HG02938 (cell line): ENCODE measurements at regions not wholly inside any gene's neighbourhood (a gene's known extent, or its start where the extent isn't known, plus 50 kb on each side); places are given as distances from the start of the nearest gene placed in this dataset.
"Not testable (repeated sequence)": the region's sequence is repeated elsewhere in the genome, so short reads cannot be mapped to it uniquely, and the experiment has no call there.

Source experiments
- ATAC-seq: cut with Tn5 transposase; IDR thresholded peaks from one replicate; pipeline ENCODE4 v1.9.1; 2021; ENCODE audit warnings: mild to moderate bottlenecking, moderate library complexity; ENCODE audit not compliant: unreplicated experiment

- ATAC-seq, result no peak
Observed at GRCh38 chr6:17013701-17014100, 88.1 kb upstream of the STMND1 start.

DNA sequence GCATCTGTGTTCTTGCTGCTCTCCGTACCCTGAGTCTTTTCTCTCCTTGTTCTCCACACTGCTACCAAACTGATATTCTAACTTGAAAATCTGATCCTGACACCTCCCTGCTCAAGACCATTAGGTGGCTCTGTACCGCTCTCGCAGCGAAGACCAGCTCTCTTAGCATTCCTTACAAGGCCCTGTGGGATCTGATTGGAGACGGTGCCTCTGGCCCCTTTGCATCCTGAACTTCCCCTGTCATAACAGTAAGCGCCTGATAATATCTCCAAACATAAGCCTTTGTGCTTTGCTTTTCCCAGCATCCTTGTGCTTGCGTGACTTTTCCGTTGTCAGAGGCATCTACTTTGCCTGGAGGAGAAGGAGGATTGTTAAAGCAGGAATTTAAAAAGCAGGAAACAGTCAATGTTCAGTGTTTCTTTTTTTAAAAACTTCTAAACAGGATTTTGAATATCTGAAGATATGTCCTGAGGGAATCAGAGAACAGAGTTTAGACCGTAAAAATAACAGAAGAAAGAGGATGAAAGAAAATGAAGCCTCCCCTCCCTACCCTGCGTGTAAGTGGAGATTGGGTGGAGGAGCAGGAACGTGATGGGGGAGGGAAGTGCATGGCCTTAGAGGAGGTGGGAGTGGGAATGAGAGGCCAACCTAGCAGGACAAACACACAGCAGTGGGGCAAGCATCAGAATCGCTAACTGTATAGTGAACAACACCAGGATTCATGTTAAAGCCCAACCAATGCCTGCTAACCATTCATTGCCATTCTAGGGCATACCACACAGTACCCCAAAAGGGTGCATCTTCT is 89.2 kb upstream of the STMND1 start:
- no peak for ATAC-seq

DNA sequence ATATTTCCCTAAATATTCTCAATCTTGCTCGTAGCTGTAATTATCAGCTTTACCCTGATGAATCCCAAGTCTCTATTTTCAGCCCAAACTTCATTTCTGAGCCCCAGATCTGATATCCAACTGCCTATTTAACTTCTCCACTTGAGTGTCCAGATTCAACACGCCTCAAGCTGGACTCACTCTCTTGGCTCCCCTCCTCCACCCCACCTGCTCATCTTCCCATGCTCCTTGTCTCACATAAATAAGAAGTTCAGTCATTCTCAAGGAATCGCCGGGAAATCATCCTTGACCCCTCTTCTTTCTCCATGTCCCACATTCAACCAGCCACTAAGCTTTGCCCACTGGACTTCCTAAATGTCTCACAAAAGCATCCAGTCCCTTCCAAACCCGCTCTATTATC is 89.9 kb upstream of the STMND1 start:
- ATAC-seq, result no peak

- no peak for ATAC-seq
Observed at GRCh38 chr6:17007749-17008148, 94.1 kb upstream of the STMND1 start.

DNA sequence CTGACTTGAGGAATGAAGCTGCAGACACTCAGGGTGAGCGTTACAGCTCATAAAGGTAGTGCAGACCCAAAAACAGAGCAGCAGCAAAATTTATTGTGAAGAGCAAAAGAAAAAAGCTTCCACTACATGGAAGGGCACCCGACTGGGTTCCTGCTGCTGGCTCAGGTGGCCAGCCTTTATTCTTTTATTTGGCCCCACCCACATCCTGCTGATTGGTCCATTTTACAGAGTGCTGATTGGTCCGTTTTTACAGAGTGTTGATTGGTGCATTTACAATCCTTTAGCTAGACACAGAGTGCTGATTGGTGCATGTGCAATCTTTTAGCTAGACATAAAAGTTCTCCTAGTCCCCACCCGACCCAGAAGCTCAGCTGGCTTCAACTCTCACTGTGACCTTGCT is 95.3 kb upstream of the STMND1 start:
- ATAC-seq, result no peak

- no peak for ATAC-seq
Observed at GRCh38 chr6:17004269-17004668, 97.6 kb upstream of the STMND1 start.

DNA sequence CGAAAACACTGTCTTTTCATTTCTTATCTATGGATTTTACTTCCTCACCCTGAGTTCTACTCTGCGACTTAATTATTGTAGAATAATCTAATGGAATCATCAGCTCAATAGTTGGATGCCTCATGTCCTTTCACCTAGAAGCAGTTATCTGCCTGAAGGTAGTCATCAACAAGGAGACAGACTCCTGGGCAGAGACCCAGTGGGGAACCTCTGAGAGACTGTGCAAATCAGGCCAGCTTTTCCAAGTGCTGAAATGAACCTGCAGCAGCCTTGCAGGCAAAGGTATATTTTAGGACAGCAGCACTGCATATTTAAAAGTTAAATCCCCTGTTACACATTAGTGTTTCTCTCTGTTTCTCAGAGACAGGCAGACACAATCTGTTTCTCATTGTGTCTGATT is 99.7 kb upstream of the STMND1 start:
- no peak for ATAC-seq

DNA sequence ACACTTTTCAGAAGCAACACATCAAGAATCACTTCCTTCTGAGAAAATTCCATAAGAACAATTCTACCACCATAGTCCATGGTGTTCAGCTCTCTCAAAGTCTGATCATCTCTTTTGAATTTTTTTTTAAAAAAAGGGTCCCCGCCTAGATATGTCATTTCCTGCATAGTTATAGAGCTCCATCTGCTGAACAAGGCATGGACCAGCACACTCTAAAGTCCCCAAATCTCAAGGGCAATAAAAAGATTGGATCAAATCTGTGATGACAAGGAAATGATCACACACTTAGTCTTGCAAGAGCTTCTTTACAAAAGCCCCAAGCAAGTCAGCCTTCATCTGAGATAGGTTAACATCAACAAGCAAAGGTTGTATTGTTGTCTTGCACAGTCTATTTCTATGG is 100.7 kb upstream of the STMND1 start:
- no peak for ATAC-seq

GRCh38 chr6:16999491-17000436 is 102.1 kb upstream of the STMND1 start:
- no peak for ATAC-seq

DNA sequence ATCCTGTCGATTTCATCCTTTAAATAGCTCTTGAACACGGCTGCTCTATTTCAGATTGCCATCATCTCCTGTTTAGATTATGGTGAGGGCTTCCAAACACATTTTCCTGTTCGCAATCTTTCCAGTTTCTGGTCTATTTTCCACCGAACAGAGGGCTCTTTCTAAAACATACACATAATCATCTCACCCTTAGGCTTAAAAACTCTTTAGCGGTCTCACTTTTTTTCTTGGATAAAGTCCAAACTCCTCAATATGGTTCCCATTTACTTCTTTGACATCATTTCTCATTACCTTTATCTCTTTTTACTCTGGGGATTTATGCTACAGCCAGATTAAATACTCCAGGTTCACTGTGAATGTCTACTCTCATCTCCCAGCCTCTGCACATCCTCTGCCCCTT is 103.4 kb upstream of the STMND1 start:
- ATAC-seq, result no peak

DNA sequence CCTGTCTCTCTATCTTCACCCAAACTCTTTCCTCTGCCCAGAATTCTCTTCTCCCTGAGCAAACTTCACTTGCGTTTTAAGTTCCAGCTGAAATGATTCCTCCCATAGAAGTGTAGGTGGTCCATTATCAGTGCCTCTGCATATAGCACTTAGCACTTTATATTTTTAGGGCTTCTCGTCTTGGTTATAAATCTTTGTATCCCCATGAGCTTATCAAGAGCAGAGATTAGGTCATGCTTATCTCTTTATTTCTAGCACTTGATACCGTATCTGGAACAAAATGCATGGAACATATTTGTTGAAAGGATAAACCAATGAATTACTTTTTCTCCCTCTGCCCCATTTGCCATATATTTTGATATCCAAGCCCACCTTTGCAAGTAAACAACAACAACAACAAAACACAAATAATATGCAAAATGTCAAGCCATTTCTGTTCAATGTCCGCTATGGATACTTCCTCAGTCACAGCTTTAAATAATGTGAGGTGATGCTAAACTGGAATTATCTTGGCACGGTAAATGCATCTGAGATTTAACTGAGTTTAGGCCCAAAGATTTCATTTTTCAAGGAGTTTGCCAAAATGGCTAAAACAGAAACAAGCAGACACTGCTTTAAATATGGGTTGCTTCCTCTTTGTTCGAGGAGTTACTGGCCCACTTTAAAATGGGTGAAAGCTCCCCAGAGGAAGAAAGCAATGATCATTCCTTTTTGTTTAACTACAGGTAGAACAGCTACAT is 106.2 kb upstream of the STMND1 start:
- ATAC-seq, result no peak

- no peak for ATAC-seq
Observed at GRCh38 chr6:16993396-16993795, 108.5 kb upstream of the STMND1 start.

DNA sequence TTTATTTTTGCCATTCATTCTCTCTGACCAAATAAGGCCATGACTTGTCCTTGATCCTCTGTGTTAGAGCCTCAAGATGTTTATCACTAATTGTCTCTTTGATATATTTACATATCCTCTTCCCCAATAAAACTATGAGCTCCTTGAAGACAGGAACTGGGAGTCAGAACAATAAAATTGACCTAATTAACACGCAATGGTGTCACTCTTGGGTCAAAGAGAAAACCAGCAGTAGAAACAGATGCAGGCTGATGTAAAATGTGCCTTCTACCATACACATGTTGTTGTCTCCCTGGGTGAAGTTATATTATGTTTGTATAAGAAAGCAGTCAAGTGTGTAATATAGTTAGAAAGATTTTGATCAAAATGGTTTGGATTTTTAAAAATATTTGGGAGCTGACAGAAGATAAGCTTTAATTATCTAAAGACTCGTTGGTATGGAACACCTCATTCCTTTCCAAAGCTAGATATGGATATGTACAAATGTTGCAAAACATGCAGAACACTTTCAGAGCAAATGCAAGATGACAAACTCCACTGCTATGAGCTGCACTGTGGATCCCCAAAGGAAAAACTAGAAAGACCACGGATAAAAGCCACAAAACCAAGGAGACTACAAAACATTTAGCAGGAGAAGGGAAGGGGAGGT is 109.7 kb upstream of the STMND1 start:
- no peak for ATAC-seq

DNA sequence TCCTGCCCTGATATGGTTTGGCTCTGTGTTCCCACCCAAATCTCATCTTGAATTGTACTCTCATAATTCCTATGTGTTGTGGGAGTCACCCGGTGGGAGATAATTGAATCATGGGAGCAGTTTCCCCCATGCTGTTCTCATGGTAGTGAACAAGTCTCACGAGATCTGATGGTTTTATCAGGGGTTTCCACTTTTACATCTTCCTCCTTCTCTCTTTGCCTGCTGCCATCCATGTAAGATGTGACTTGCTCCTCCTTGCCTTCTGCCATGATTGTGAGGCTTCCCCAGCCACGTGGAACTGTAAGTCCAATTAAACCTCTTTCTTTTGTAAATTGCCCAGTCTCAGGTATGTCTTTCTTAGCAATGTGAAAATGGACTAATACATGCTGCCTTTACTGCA is 111.9 kb upstream of the STMND1 start:
- not testable (repeated sequence) for ATAC-seq

DNA sequence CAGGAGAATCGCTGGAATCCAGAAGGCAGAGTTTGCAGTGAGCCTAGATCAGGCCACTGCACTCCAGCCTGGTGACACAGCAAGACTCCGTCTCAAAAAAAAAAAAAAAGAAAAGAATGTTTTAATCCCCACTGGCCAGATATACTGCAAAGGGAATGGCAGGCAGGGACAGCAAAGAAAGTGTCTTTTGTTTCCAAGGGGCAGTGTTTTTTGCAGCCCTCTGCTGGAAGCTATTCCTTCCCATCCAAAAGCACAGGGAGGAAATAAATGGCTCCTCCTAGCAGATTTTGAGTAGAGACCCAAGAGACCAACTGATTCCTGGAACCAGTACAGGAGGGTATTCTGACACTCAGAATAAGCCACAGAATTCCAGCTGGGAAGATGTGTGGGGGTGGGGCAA is 112.5 kb upstream of the STMND1 start:
- no peak for ATAC-seq

- ATAC-seq, result no peak
Observed at GRCh38 chr6:16987996-16988395, 113.9 kb upstream of the STMND1 start.

DNA sequence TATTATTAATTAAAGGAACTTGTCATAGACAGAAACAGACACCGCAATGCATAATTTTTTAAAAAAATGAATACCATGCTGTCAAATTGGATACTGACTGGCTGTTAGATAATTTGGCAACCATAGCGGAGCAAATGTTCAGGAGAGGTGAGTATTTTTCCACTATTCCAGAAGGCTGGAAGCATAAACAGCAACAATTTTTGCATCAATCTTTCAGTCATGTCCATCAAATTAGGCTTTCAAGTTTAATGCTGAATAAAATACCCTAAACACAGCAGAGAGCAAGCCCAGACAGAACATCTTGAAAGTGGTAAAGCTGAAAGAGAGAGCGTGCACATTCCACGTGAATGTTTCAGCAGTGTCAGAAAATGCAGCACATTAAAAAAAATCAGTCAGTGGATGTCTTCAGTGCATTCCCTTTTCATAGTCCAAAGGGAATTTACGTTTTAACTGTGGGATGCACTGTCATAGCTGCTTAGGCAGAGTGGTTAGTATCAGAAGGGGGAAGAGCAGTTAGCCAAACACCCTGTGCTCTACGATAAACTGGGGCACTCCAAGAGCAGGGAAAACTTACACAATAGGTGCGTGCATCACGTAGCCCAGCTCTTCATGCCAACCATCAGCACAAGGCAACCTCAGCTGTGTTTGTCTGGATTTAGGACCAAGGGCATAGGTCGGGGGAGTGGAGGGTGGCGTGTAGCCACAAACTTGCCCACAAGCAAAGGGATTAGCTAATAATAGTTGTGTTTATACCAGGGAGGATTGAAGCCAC is 116.2 kb upstream of the STMND1 start:
- no peak for ATAC-seq

DNA sequence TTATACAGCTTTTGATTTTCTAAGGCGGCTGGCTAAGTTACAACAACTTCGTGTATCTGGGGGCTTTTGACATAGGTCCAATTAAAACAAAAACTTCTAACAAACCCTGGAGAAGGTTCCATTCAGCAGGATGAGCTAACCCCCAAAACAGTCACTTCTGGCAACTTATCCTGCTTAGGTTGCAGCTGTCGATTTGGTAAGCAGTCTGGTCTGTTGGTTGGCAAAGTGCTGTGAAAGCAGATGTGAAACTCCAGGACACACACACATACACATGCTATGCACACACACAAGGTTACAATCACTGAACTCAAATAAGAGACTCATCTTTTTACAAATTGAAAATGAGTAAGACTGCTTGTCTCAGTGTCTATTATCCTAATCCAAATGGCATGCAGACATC is 119.0 kb upstream of the STMND1 start:
- ATAC-seq, result no peak

DNA sequence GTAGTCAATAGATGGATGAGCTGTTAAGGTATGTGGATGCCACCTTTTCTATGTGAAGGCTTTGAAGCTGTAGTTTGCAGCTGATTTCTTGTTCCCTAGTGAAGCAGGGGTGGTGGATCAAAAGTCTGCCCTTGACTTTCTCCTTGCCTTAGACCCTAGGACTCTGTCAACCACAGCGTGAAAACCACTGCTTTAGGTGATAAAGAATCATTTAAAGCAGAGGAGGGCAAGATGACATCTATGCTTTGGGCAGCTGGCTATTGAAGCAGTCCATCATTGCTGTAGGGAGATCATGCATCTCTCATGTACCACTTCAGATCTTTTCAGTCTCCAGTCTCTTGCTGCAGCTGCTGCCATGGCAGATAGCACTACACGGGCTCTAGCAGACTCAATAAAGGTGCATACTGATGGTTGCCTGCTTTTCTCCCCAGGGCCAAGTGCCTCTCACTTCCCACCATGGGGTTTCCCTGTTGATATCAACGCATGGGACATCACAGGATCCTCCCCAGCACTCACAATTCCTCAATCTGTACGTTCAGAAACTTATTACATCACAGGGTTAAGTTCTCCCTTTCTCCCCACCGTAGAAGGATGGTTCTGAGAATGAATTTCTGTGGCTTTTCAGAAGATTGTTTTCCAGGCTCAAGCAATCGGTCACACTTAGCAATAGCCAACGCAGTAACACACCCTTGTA is 122.0 kb upstream of the STMND1 start:
- ATAC-seq, result no peak

- ATAC-seq, result no peak
Observed at GRCh38 chr6:16978686-16979085, 123.2 kb upstream of the STMND1 start.
